ENCODE measurements at regions not wholly inside any gene's neighbourhood (a gene's known extent, or its start where the extent isn't known, plus 50 kb on each side); places are given as distances from the start of the nearest gene placed in this dataset.

DNA sequence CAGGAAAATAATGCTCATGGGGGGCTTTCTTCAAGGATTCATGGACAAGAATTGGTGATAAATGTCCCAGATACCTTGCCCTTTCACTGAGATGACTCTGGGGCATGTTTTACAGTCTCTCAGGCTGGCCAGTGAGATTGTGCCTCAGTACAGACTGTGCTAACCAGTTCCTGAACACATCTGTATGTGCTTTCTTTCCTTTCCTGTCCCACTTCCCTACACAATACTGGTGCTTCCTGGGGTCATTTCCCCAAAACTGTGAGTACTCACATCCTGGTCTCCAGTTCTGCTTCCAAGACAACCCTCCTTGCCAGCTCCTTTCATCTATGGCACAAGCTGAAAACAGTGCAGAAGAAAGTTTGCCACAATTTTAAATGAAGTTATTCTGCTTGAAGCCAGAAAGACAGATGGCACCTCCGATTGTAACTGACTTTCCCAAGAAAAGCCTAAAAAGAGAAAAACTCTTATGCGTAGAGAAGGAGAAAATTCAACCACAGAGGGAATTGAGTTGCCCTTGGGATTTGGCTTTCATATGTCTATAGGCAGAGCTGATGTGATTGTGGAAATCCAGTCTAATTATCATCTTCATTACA, 134.7 kb downstream of the DRD1 start:
- intact Hi-C loops (cut with micrococcal nuclease) (no loop called here), in situ Hi-C loops (cut with MboI; ENCODE audit: low sequenced_read_pairs) (no loop called here)

More for the DNA sequence above, 134.7 kb downstream of the DRD1 start:
- H3K4ac ChIP-seq (ENCODE audit: low read depth, low read length), result no peak overlapping the region
- ChIA-PET POLR2A (ENCODE audit: unreplicated experiment) (no interaction called here), CTCF (interaction anchor here (0.6 kb wide), 1 partner anchor 11 kb away, joined by 3 read pairs; no protein-coding TSS in a partner anchor)
- no peak overlapping the region for H3K18ac ChIP-seq (ENCODE audit: low read depth, low read length)
- no peak overlapping the region for H2BK5ac ChIP-seq (ENCODE audit: low read depth, low read length, poor library complexity, severe bottlenecking)
- DNase-seq (no peak), ATAC-seq (ENCODE audit: low read depth) (no peak)
- H3K4me2 ChIP-seq (ENCODE audit: low read depth, low read length), result no peak overlapping the region
- WGBS, 2 experiments (ENCODE audit: extremely low coverage in 2 of 2, insufficient read length in 1 of 2), result no CpG with 5 or more reads among the region's 2 CpGs
- H3K4me1 ChIP-seq (ENCODE audit: control insufficient read depth, insufficient read depth, low read length), result no peaks in the 10 kb centered on the region
- no peak overlapping the region for H2BK120ac ChIP-seq (ENCODE audit: low read depth, low read length)
- TF ChIP-seq NFE2L2 (IDR thresholded peaks at IDR 0.05; ENCODE audit: low read depth, low read length) (no peak), SMC3 (IDR thresholded peaks at IDR 0.05; ENCODE audit: low read depth, low read length) (no peak), MXI1 (IDR thresholded peaks at IDR 0.05; ENCODE audit: borderline replicate concordance, low read depth, low read length) (no peak), BHLHE40 (IDR thresholded peaks at IDR 0.05; ENCODE audit: low read depth, low read length) (no peak)
- H2BK15ac ChIP-seq (ENCODE audit: low read depth, low read length), result no peak overlapping the region
- dilution Hi-C loops (cut with HindIII; ENCODE audit: low sequenced_read_pairs, unreplicated experiment), result no loop called here
- H4K20me1 ChIP-seq (ENCODE audit: insufficient read depth, low read length), result no peaks in the 10 kb centered on the region
- H3K9me1 ChIP-seq (ENCODE audit: insufficient read depth, low read length), result no peaks in the 10 kb centered on the region
- H3K27ac ChIP-seq (ENCODE audit: insufficient read depth, low read length), result no peak overlapping the region
- no peaks in the 10 kb centered on the region for H3K36me3 ChIP-seq (ENCODE audit: control insufficient read depth, insufficient read depth, low read length)
- no peak overlapping the region for H3K9ac ChIP-seq (ENCODE audit: low read depth, low read length)
- BruUV-seq (replicated peaks), result no TSS peak
- H4K91ac ChIP-seq (ENCODE audit: insufficient read depth, low read depth, low read length), result no peak overlapping the region
- H4K5ac ChIP-seq (ENCODE audit: low read depth, low read length), result no peak overlapping the region
- no peak overlapping the region for H3K14ac ChIP-seq (replicated peaks; ENCODE audit: low read depth, low read length)
- no peak overlapping the region for H2AFZ ChIP-seq (replicated peaks; ENCODE audit: low read length, poor library complexity)
- H2BK20ac ChIP-seq (ENCODE audit: low read depth, low read length), result no peak overlapping the region
- H3K4me3 ChIP-seq (ENCODE audit: insufficient read depth, low read depth, low read length), result no peak overlapping the region
- no peaks in the 10 kb centered on the region for H3K9me3 ChIP-seq (ENCODE audit: control insufficient read depth, insufficient read depth, low read length)
- no peak overlapping the region for H3K23ac ChIP-seq (ENCODE audit: low read depth, low read length)
- H3K79me1 ChIP-seq (ENCODE audit: low read depth in 1 of 2, low read length in 2 of 2), result no peaks in the 10 kb centered on the region
- H3K27me3 ChIP-seq (ENCODE audit: control insufficient read depth, insufficient read depth, low read length), result peaks cover 2% of the 10 kb centered on the region; the same call in 1 of the 2 replicates
- no peak overlapping the region for H4K8ac ChIP-seq (ENCODE audit: low read depth in 2 of 2, low read length in 2 of 2)
- no peak overlapping the region for H2AK5ac ChIP-seq (ENCODE audit: low read depth, low read length)
- H2AK9ac ChIP-seq (replicated peaks; ENCODE audit: low read depth, low read length, poor library complexity), result no peak overlapping the region
- H3K56ac ChIP-seq (ENCODE audit: extremely low read depth, insufficient read depth, low read length), result no peak overlapping the region
